K562 (cell line): ENCODE measurements at regions not wholly inside any gene's neighbourhood (a gene's known extent, or its start where the extent isn't known, plus 50 kb on each side); places are given as distances from the start of the nearest gene placed in this dataset.

Experiments
- ATAC-seq: fragments of 200-7000 bp; cut with Tn5 transposase; 3 replicates; pipeline ENCODE4 v1.9.1; 2020; ENCODE audit warnings: moderate library complexity
- BruUV-seq: library from RNA; stranded (reverse); fragments of 400-500 nt; replicated peaks from 2 replicates; lab custom pipeline; 2021; lab: Mats Ljungman, UMichigan
- CTCF ChIA-PET: fragments of 300-600 bp; formaldehyde crosslinking; extraction: SDS; loops from one replicate; lab custom pipeline; 2021; ENCODE audit warnings: low intra/inter-chr PET ratio; lab: Yijun Ruan, JAX
- POLR2A ChIA-PET: fragments of 300-600, 350-650 bp; sonication (Branson Sonifier 250); formaldehyde crosslinking; extraction: SDS; loops from one replicate; lab custom pipeline; 2021; ENCODE audit warnings: antibody characterized with exemption, inconsistent platforms; lab: Yijun Ruan, JAX
- DNase-seq, 4 experiments: peaks; one replicate each; pipeline versions ENCODE4 v3.0.0 to v3.0.0-alpha.2; 2011 to 2018; ENCODE audit warnings: low spot score in 3 of 4, mixed read lengths in 3 of 4; ENCODE audit errors: extremely low read depth in 1 of 4
- FAIRE-seq: peaks from 2 replicates; lab custom pipeline; 2011; peaks lifted over from hg19 to GRCh38; lab: Jason Lieb, UNC
- H2AFZ ChIP-seq: 2 replicates; pipeline ENCODE4 v1.6.0; 2011; ENCODE audit warnings: low read depth, low read length, control low read depth, inconsistent platforms
- H3K27ac ChIP-seq: fragments of 200-600 bp; 3 replicates; pipeline ENCODE4 v1.8.0; 2011; ENCODE audit warnings: low read depth, mild to moderate bottlenecking, control low read depth, inconsistent platforms, low read length, moderate library complexity, mixed read lengths; ENCODE audit errors: extremely low read depth
- H3K27me3 ChIP-seq, 2 experiments: fragments of 300-600 bp in 1 of 2; 2 replicates in 1 of 2; 3 replicates in 1 of 2; pipeline versions ENCODE4 v1.6.0 to v1.8.0; 2011; ENCODE audit warnings: inconsistent platforms in 2 of 2, low read length in 2 of 2, mild to moderate bottlenecking in 1 of 2, mixed read lengths in 1 of 2, moderate library complexity in 1 of 2; ENCODE audit not compliant: control insufficient read depth in 2 of 2, insufficient read depth in 2 of 2
- H3K36me3 ChIP-seq: fragments of 300-600 bp; 3 replicates; pipeline ENCODE4 v1.8.0; 2011; ENCODE audit warnings: mild to moderate bottlenecking, low read length, inconsistent platforms; ENCODE audit not compliant: control insufficient read depth, insufficient read depth
- H3K4me1 ChIP-seq, 2 experiments: fragments of 200-600 bp in 1 of 2; replicated peaks in 1 of 2; 2 replicates in 1 of 2; 3 replicates in 1 of 2; pipeline versions ENCODE4 v1.5.1 to v1.8.0; 2011; ENCODE audit warnings: inconsistent platforms in 2 of 2, low read length in 2 of 2, mild to moderate bottlenecking in 1 of 2, mixed read lengths in 1 of 2, moderate library complexity in 1 of 2; ENCODE audit not compliant: control insufficient read depth in 2 of 2, insufficient read depth in 2 of 2
- H3K4me2 ChIP-seq: 2 replicates; pipeline ENCODE4 v1.6.1; 2011; ENCODE audit warnings: low read length, control low read depth, inconsistent platforms, mixed read lengths; ENCODE audit not compliant: insufficient read depth
- H3K4me3 ChIP-seq: fragments of 200-600 bp; sonication (generic), shearing (Covaris generic); 2 replicates; pipeline ENCODE4 v1.5.1; 2016; ENCODE audit warnings: control low read depth, inconsistent platforms
- H3K79me2 ChIP-seq: fragments of 200-600 bp; 3 replicates; pipeline ENCODE4 v1.8.0; 2011; ENCODE audit warnings: low read length, inconsistent platforms; ENCODE audit not compliant: control insufficient read depth, insufficient read depth
- H3K9ac ChIP-seq, 2 experiments: 2 replicates each; pipeline versions ENCODE4 v1.6.0 to v1.6.1; 2011; ENCODE audit warnings: low read depth in 2 of 2, low read length in 2 of 2, control low read depth in 1 of 2, inconsistent platforms in 1 of 2, mild to moderate bottlenecking in 1 of 2, mixed read lengths in 1 of 2; ENCODE audit not compliant: insufficient read depth in 1 of 2
- H3K9me1 ChIP-seq: one replicate; pipeline ENCODE4 v1.6.0; 2011; ENCODE audit warnings: inconsistent platforms, mild to moderate bottlenecking, low read length, moderate library complexity; ENCODE audit not compliant: control insufficient read depth, insufficient read depth
- H3K9me3 ChIP-seq: replicated peaks from 2 replicates; pipeline ENCODE4 v1.5.1; 2011; ENCODE audit warnings: low read depth, low read length, inconsistent platforms; ENCODE audit not compliant: control insufficient read depth, insufficient read depth
- H4K20me1 ChIP-seq: replicated peaks from 2 replicates; pipeline ENCODE4 v1.6.1; 2011; ENCODE audit warnings: low read length, inconsistent platforms, mixed read lengths; ENCODE audit not compliant: control insufficient read depth, insufficient read depth
- ETS2 ChIP-seq: IDR thresholded peaks from 2 replicates; pipeline ENCODE4 v1.6.1; 2016; ENCODE audit warnings: borderline replicate concordance, missing genetic modification characterization, mild to moderate bottlenecking, moderate library complexity, missing compliant biosample characterization; ENCODE audit not compliant: poor library complexity, severe bottlenecking
- GATAD2B ChIP-seq: fragments of 450-650 bp; IDR thresholded peaks from 2 replicates; pipeline ENCODE4 v1.6.1; 2017; ENCODE audit warnings: mild to moderate bottlenecking, borderline replicate concordance
- NRF1 ChIP-seq, 2 experiments: fragments of 450-650 bp; IDR thresholded peaks in 1 of 2; conservative IDR thresholded peaks in 1 of 2; 2 replicates each; pipeline ENCODE4 v1.6.1; 2014; ENCODE audit warnings: mild to moderate bottlenecking in 2 of 2
- TAF15 ChIP-seq: fragments of 200-400 bp; formaldehyde crosslinking; IDR thresholded peaks from 2 replicates; pipeline ENCODE4 v1.6.1; 2017; ENCODE audit warnings: mild to moderate bottlenecking, low read depth, low read length, moderate library complexity
- ZNF253 ChIP-seq: fragments of 250-450 bp; sonication (Bioruptor Pico); conservative IDR thresholded peaks from 2 replicates; pipeline ENCODE4 v1.6.1; 2021; ENCODE audit warnings: mild to moderate bottlenecking
- ZNF785 ChIP-seq: fragments of 250-450 bp; sonication (Bioruptor Pico); IDR thresholded peaks from 2 replicates; pipeline ENCODE4 v1.4.0; 2020; ENCODE audit warnings: mild to moderate bottlenecking
- WGBS: fragments of 100-300 bp; shearing (Covaris generic); methylation state at CpG from one replicate; pipeline ENCODE4 v1.1.6; 2016; ENCODE audit warnings: low coverage, mixed read lengths; ENCODE audit not compliant: insufficient coverage; ENCODE audit errors: missing lambda C conversion rate; 5-methylcytosine and 5-hydroxymethylcytosine counted together
- in situ Hi-C: fragments of 300-500 bp; cut with MboI; formaldehyde crosslinking; loops from 4 replicates; pipeline ENCODE4 v1.15.0; 2018; ENCODE audit warnings: inconsistent platforms, mixed read lengths
- intact Hi-C: fragments of 100-400 bp; cut with micrococcal nuclease; formaldehyde crosslinking; loops from 2 replicates; pipeline ENCODE4 v1.14.2; 2022
- TF ChIP-seq, protein P1 (sequence below): fragments of 450-650 bp; IDR thresholded peaks from 2 replicates; pipeline ENCODE4 v1.6.1; 2016; ENCODE audit warnings: antibody characterized with exemption
- TF ChIP-seq, protein P2 (sequence below): fragments of 250-450 bp; sonication (Bioruptor Pico); IDR thresholded peaks from 2 replicates; pipeline ENCODE4 v1.5.0; 2020; ENCODE audit warnings: mild to moderate bottlenecking
- TF ChIP-seq, protein P3 (sequence below): sonication (generic); formaldehyde crosslinking; IDR thresholded peaks from 2 replicates; pipeline ENCODE4 v1.8.1; 2023; ENCODE audit warnings: missing genetic modification reagents, mild to moderate bottlenecking, borderline replicate concordance
- TF ChIP-seq, protein P4 (sequence below): sonication (generic); formaldehyde crosslinking; IDR thresholded peaks from 2 replicates; pipeline ENCODE4 v1.8.0; 2022; ENCODE audit warnings: mild to moderate bottlenecking, missing genetic modification reagents, borderline replicate concordance

DNA sequence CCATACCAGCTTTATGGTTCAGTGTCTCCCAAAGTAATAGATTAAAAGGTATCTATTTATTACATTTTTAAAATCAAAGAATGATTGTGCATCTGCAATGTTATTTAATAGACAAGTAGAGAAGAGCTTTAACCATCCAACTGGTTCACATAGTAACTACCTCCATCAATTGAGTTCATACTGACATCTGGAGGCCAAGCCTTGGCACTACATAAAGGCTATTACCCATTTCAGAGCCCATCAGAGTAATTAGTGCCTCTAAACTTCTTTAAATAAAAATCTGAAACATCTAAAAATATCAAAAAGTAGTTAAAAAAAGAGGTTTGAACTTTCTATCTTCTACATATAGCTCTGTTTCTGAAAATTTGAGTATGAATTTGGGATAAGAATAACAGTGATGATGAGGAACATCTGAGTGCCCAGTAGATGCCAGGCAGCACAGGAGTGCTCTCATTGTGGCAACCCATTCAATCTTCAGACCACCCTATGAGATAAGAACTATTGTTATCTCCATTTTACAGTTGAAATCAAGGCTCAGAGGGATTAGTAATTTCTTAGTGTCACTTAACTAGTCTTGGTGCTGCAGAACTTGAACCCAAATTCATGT lies 132.9 kb upstream of the DAAM1 start (continued):
- no peak for TF ChIP-seq ZNF785 (CRISPR knock-in tag)

DNA sequence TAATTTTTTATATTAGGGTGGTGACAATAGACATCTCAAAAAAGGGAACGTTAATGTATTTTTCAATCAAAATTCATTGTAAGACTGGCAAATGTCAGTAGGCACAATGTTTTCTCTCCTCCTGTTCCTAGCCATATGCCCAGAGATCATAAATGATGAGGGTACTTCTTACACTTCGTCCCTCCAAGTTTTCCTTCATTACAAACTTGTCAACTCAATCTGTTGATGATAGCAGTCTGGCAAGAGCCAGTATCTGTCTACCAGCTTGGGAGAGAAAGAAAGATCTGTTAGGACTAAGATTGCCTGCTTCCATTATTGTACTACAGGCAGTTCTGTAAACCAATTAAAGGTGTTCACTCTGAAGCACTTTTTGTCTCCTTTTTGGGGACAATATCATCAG lies 130.9 kb upstream of the DAAM1 start:
- intact Hi-C loops (no loop called here), in situ Hi-C loops (no loop called here)
- POLR2A ChIA-PET = no interaction called here
- CTCF ChIA-PET = no interaction called here
- no peak overlapping the region for H3K4me3 ChIP-seq
- BruUV-seq = no TSS peak
- no peaks in the 10 kb centered on the region for H3K9me1 ChIP-seq
- FAIRE-seq = no peak
- 0 out of 5 replicates have a peak, but pooled peaks cover 0 to 6% of the 10 kb centered on the region in 2 experiments for H3K27me3 ChIP-seq
- no peaks in the 10 kb centered on the region for H3K36me3 ChIP-seq
- no peaks in the 10 kb centered on the region for H4K20me1 ChIP-seq
- no peaks in the 10 kb centered on the region for H3K79me2 ChIP-seq
- H3K9ac ChIP-seq = no peak overlapping the region
- 0% methylated on average over 2 of the region's 2 CpGs for WGBS
- H2AFZ ChIP-seq = no peak overlapping the region
- no peak for DNase-seq
- no peaks in the 10 kb centered on the region for H3K9me3 ChIP-seq
- no peak overlapping the region for H3K27ac ChIP-seq
- no peak overlapping the region for H3K4me2 ChIP-seq
- no peaks in the 10 kb centered on the region for H3K4me1 ChIP-seq
- ATAC-seq = no peak
- TF ChIP-seq GATAD2B (no peak), NRF1 (conservative IDR thresholded peaks at IDR 0.05 in 1 of 2, IDR thresholded peaks at IDR 0.05 in 1 of 2) (no peak), ZNF253 (CRISPR knock-in tag) (no peak), TAF15 (no peak), ETS2 (no peak), ZNF785 (CRISPR knock-in tag) (no peak)
- TF ChIP-seq, protein P1, sequence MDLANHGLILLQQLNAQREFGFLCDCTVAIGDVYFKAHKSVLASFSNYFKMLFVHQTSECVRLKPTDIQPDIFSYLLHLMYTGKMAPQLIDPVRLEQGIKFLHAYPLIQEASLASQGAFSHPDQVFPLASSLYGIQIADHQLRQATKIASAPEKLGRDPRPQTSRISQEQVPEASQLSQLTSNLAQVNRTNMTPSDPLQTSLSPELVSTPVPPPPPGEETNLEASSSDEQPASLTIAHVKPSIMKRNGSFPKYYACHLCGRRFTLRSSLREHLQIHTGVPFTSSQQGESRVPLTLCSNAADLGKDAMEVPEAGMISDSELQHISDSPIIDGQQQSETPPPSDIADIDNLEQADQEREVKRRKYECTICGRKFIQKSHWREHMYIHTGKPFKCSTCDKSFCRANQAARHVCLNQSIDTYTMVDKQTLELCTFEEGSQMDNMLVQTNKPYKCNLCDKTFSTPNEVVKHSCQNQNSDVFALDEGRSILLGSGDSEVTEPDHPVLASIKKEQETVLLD = no peak
- TF ChIP-seq, protein P2, sequence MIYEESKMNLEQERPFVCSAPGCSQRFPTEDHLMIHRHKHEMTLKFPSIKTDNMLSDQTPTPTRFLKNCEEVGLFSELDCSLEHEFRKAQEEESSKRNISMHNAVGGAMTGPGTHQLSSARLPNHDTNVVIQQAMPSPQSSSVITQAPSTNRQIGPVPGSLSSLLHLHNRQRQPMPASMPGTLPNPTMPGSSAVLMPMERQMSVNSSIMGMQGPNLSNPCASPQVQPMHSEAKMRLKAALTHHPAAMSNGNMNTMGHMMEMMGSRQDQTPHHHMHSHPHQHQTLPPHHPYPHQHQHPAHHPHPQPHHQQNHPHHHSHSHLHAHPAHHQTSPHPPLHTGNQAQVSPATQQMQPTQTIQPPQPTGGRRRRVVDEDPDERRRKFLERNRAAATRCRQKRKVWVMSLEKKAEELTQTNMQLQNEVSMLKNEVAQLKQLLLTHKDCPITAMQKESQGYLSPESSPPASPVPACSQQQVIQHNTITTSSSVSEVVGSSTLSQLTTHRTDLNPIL (CRISPR knock-in tag) = no peak
- TF ChIP-seq, protein P3, sequence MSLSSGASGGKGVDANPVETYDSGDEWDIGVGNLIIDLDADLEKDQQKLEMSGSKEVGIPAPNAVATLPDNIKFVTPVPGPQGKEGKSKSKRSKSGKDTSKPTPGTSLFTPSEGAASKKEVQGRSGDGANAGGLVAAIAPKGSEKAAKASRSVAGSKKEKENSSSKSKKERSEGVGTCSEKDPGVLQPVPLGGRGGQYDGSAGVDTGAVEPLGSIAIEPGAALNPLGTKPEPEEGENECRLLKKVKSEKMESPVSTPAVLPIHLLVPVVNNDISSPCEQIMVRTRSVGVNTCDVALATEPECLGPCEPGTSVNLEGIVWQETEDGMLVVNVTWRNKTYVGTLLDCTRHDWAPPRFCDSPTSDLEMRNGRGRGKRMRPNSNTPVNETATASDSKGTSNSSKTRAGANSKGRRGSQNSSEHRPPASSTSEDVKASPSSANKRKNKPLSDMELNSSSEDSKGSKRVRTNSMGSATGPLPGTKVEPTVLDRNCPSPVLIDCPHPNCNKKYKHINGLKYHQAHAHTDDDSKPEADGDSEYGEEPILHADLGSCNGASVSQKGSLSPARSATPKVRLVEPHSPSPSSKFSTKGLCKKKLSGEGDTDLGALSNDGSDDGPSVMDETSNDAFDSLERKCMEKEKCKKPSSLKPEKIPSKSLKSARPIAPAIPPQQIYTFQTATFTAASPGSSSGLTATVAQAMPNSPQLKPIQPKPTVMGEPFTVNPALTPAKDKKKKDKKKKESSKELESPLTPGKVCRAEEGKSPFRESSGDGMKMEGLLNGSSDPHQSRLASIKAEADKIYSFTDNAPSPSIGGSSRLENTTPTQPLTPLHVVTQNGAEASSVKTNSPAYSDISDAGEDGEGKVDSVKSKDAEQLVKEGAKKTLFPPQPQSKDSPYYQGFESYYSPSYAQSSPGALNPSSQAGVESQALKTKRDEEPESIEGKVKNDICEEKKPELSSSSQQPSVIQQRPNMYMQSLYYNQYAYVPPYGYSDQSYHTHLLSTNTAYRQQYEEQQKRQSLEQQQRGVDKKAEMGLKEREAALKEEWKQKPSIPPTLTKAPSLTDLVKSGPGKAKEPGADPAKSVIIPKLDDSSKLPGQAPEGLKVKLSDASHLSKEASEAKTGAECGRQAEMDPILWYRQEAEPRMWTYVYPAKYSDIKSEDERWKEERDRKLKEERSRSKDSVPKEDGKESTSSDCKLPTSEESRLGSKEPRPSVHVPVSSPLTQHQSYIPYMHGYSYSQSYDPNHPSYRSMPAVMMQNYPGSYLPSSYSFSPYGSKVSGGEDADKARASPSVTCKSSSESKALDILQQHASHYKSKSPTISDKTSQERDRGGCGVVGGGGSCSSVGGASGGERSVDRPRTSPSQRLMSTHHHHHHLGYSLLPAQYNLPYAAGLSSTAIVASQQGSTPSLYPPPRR (CRISPR knock-in tag) = no peak
- TF ChIP-seq, protein P4, sequence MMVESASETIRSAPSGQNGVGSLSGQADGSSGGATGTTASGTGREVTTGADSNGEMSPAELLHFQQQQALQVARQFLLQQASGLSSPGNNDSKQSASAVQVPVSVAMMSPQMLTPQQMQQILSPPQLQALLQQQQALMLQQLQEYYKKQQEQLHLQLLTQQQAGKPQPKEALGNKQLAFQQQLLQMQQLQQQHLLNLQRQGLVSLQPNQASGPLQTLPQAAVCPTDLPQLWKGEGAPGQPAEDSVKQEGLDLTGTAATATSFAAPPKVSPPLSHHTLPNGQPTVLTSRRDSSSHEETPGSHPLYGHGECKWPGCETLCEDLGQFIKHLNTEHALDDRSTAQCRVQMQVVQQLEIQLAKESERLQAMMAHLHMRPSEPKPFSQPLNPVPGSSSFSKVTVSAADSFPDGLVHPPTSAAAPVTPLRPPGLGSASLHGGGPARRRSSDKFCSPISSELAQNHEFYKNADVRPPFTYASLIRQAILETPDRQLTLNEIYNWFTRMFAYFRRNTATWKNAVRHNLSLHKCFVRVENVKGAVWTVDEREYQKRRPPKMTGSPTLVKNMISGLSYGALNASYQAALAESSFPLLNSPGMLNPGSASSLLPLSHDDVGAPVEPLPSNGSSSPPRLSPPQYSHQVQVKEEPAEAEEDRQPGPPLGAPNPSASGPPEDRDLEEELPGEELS (CRISPR knock-in tag) = no peak
